Activated T-cell treated with anti-CD3 and anti-CD28 coated beads for 4 hours (primary cell): ENCODE measurements at regions not wholly inside any gene's neighbourhood (a gene's known extent, or its start where the extent isn't known, plus 50 kb on each side); places are given as distances from the start of the nearest gene placed in this dataset.

Experiments
- DNase-seq: peaks from one replicate; pipeline ENCODE4 v3.0.0-alpha.2; 2020

- DNase-seq, result no peak
These were observed 428.8 kb downstream of the EPM2A start for GRCh38 chr6:145306489-145306888.

- no peak for DNase-seq
These were observed 425.3 kb downstream of the EPM2A start for GRCh38 chr6:145309842-145310535.

GRCh38 chr6:145312481-145312880 lies 422.8 kb downstream of the EPM2A start:
- DNase-seq, result no peak

- DNase-seq, result no peak
These were observed 422.1 kb downstream of the EPM2A start for GRCh38 chr6:145313041-145313855.

- DNase-seq, result no peak
These were observed 419.2 kb downstream of the EPM2A start for GRCh38 chr6:145315982-145316600.

- DNase-seq, result no peak
These were observed 416.4 kb downstream of the EPM2A start for GRCh38 chr6:145318952-145319351.

GRCh38 chr6:145319605-145320004 lies 415.7 kb downstream of the EPM2A start:
- DNase-seq, result no peak

GRCh38 chr6:145323646-145324045 lies 411.7 kb downstream of the EPM2A start:
- DNase-seq, result no peak

- no peak for DNase-seq
These were observed 407.7 kb downstream of the EPM2A start for GRCh38 chr6:145327586-145327985.

GRCh38 chr6:145329257-145329656 lies 406.1 kb downstream of the EPM2A start:
- no peak for DNase-seq

GRCh38 chr6:145331066-145331465 lies 404.3 kb downstream of the EPM2A start:
- no peak for DNase-seq

- no peak for DNase-seq
These were observed 403.3 kb downstream of the EPM2A start for GRCh38 chr6:145332011-145332410.

- DNase-seq, result no peak
These were observed 399.2 kb downstream of the EPM2A start for GRCh38 chr6:145336119-145336518.

GRCh38 chr6:145339089-145339488 lies 396.2 kb downstream of the EPM2A start:
- no peak for DNase-seq

- no peak for DNase-seq
These were observed 395.1 kb downstream of the EPM2A start for GRCh38 chr6:145340256-145340655.

GRCh38 chr6:145345094-145345493 lies 390.2 kb downstream of the EPM2A start:
- no peak for DNase-seq

GRCh38 chr6:145347216-145347615 lies 388.1 kb downstream of the EPM2A start:
- no peak for DNase-seq

GRCh38 chr6:145349950-145350510 lies 385.3 kb downstream of the EPM2A start:
- no peak for DNase-seq

- no peak for DNase-seq
These were observed 384.4 kb downstream of the EPM2A start for GRCh38 chr6:145350928-145351327.

- DNase-seq, result no peak
These were observed 382.8 kb downstream of the EPM2A start for GRCh38 chr6:145352382-145353080.

GRCh38 chr6:145360865-145361264 lies 374.5 kb downstream of the EPM2A start:
- DNase-seq, result no peak

- DNase-seq, result no peak
These were observed 368.2 kb downstream of the EPM2A start for GRCh38 chr6:145367149-145367548.

GRCh38 chr6:145368075-145368474 lies 367.2 kb downstream of the EPM2A start:
- no peak for DNase-seq
